ENCODE measurements at regions not wholly inside any gene's neighbourhood (a gene's known extent, or its start where the extent isn't known, plus 50 kb on each side); places are given as distances from the start of the nearest gene placed in this dataset.
"Not testable (repeated sequence)": the region's sequence is repeated elsewhere in the genome, so short reads cannot be mapped to it uniquely, and the experiment has no call there.

- DNase-seq (ENCODE audit: low spot score), result no peak
Measured at GRCh38 chr5:153373130-153373498, 117.4 kb upstream of the GRIA1 start.

GRCh38 chr5:153381630-153382029 is 108.8 kb upstream of the GRIA1 start:
- not testable (repeated sequence) for DNase-seq (ENCODE audit: low spot score)

- DNase-seq (ENCODE audit: low spot score), result no peak
Measured at GRCh38 chr5:153390569-153390968, 99.9 kb upstream of the GRIA1 start.

- no peak for DNase-seq (ENCODE audit: low spot score)
Measured at GRCh38 chr5:153399595-153399994, 90.9 kb upstream of the GRIA1 start.

GRCh38 chr5:153400931-153401330 is 89.5 kb upstream of the GRIA1 start:
- no peak for DNase-seq (ENCODE audit: low spot score)

- DNase-seq (ENCODE audit: low spot score), result peak; percentile 7
Measured at GRCh38 chr5:153402550-153402949, 87.9 kb upstream of the GRIA1 start.

- no peak for DNase-seq (ENCODE audit: low spot score)
Measured at GRCh38 chr5:153403470-153403869, 87.0 kb upstream of the GRIA1 start.

- no peak for DNase-seq (ENCODE audit: low spot score)
Measured at GRCh38 chr5:153404747-153405146, 85.7 kb upstream of the GRIA1 start.

GRCh38 chr5:153421676-153422075 is 68.8 kb upstream of the GRIA1 start:
- DNase-seq (ENCODE audit: low spot score), result no peak

GRCh38 chr5:153425914-153426313 is 64.6 kb upstream of the GRIA1 start:
- no peak for DNase-seq (ENCODE audit: low spot score)

GRCh38 chr5:153429761-153430380 is 60.6 kb upstream of the GRIA1 start:
- DNase-seq (ENCODE audit: low spot score), result no peak

- peak; percentile 19 for DNase-seq (ENCODE audit: low spot score)
Measured at GRCh38 chr5:153432583-153432982, 57.9 kb upstream of the GRIA1 start.

- no peak for DNase-seq (ENCODE audit: low spot score)
Measured at GRCh38 chr5:153437251-153437650, 53.2 kb upstream of the GRIA1 start.

GRCh38 chr5:153439130-153439529 is 51.3 kb upstream of the GRIA1 start:
- DNase-seq (ENCODE audit: low spot score), result no peak

All from putamen (tissue), 1 donor.